ENCODE measurements at regions not wholly inside any gene's neighbourhood (a gene's known extent, or its start where the extent isn't known, plus 50 kb on each side); places are given as distances from the start of the nearest gene placed in this dataset.

DNA sequence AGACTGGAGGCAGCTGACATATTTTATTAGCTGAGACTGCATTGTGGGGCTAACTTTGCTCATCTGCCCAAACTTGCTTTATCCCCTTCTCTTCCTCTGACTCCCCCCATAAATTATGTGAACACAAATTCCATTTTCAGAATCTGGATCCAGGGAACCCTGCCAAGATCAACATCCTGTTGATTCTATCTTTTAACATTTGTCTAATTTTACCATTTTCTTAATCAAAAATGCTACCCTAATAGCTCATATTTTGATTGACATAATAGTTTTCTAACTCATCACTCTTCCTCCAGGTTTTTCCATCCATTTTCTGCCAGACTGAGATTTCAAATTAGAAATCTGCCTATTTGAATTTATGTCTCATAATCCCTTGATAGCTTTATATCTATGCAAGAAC, 184.7 kb upstream of the PRSS16 start:
- Mint-ChIP-seq H3K4me1 (ENCODE audit: low read depth) (peaks cover 21% of the 10 kb centered on the region), H3K36me3 (ENCODE audit: insufficient read depth) (no peaks in the 10 kb centered on the region), H3K9me3 (ENCODE audit: low read depth) (peaks cover 2% of the 10 kb centered on the region), H3K4me3 (ENCODE audit: low read depth) (no peak overlapping the region), H3K27ac (no peak overlapping the region), H3K27me3 (no peaks in the 10 kb centered on the region)
- TF ChIP-seq, protein P1, sequence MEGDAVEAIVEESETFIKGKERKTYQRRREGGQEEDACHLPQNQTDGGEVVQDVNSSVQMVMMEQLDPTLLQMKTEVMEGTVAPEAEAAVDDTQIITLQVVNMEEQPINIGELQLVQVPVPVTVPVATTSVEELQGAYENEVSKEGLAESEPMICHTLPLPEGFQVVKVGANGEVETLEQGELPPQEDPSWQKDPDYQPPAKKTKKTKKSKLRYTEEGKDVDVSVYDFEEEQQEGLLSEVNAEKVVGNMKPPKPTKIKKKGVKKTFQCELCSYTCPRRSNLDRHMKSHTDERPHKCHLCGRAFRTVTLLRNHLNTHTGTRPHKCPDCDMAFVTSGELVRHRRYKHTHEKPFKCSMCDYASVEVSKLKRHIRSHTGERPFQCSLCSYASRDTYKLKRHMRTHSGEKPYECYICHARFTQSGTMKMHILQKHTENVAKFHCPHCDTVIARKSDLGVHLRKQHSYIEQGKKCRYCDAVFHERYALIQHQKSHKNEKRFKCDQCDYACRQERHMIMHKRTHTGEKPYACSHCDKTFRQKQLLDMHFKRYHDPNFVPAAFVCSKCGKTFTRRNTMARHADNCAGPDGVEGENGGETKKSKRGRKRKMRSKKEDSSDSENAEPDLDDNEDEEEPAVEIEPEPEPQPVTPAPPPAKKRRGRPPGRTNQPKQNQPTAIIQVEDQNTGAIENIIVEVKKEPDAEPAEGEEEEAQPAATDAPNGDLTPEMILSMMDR (IDR thresholded peaks at IDR 0.05; ENCODE audit: unreplicated experiment) = no peak
- no peak for DNase-seq (ENCODE audit: low spot score, unreplicated experiment)

DNA sequence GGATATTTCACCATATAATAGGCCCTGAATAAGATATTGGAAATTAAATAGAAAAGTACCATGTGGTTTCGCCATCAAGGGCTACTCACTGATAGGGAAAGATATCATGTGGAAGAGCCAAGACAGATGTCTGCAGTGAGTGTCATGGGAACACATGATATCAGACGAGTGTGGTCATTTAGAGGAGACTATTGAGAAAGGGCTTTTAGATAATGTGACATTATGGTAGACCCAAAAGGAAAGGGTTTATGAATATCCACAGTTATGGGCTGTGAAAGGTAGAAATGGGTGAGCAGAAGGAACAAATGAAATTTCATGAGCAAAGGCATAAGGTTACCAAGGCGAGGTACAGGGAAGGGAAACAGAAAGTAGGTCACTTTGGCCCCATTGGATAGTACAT, 182.3 kb upstream of the PRSS16 start:
- Mint-ChIP-seq H3K27me3 (no peaks in the 10 kb centered on the region), H3K36me3 (ENCODE audit: insufficient read depth) (no peaks in the 10 kb centered on the region), H3K27ac (no peak overlapping the region), H3K9me3 (ENCODE audit: low read depth) (peaks cover 2% of the 10 kb centered on the region), H3K4me1 (ENCODE audit: low read depth) (peaks cover 23% of the 10 kb centered on the region), H3K4me3 (ENCODE audit: low read depth) (no peak overlapping the region)
- TF ChIP-seq, protein P1 (IDR thresholded peaks at IDR 0.05; ENCODE audit: unreplicated experiment) = no peak
- no peak for DNase-seq (ENCODE audit: low spot score, unreplicated experiment)

DNA sequence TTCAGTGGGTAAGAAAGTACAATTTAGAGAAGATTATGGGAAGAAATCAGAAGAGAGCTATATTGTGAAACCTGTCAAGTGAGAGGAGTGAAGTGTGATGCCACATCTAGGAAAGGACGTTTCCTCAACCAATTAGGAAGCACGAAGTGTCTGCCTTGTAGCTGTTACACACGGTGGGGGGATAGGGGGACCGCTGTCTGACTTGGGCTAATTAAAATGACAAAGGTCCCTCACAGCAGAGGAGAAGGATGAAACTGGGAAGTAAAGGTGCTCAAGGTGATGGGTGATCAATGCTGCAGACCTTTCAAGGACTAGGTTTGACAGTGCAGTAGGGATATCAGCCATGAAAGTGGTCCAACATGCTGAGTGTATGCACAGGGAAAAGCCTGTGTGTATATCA, 181.1 kb upstream of the PRSS16 start:
- Mint-ChIP-seq H3K4me1 (ENCODE audit: low read depth) (peaks cover 20% of the 10 kb centered on the region), H3K9me3 (ENCODE audit: low read depth) (peaks cover 2% of the 10 kb centered on the region), H3K27me3 (no peaks in the 10 kb centered on the region), H3K36me3 (ENCODE audit: insufficient read depth) (no peaks in the 10 kb centered on the region), H3K4me3 (ENCODE audit: low read depth) (no peak overlapping the region), H3K27ac (no peak overlapping the region)
- TF ChIP-seq, protein P1 (IDR thresholded peaks at IDR 0.05; ENCODE audit: unreplicated experiment) = no peak
- DNase-seq (ENCODE audit: low spot score, unreplicated experiment) = no peak

DNA sequence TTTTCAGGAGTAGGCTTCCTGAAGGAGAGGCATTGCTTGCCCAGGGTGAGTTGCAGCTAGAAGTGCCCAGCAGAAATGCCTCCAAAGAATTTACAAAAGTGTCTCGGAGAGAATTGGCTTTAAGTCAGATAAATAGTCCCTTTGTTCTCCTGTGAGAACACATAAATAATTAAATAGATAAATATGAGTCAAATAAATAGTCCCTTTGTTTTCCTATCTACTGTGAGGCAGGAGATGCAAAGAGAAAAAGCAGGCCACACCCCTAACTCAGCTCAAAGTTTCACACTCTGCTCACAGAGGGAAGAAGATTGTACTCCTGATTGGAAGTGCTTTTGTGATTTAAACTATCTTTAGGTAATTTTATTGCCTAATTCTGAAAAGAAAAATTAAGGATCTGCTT, 180.7 kb upstream of the PRSS16 start:
- TF ChIP-seq, protein P1 (IDR thresholded peaks at IDR 0.05; ENCODE audit: unreplicated experiment) = no peak
- no peak for DNase-seq (ENCODE audit: low spot score, unreplicated experiment)
- no peak overlapping the region for H3K4me3 Mint-ChIP-seq (ENCODE audit: low read depth)
- H3K4me1 Mint-ChIP-seq (ENCODE audit: low read depth) = peaks cover 20% of the 10 kb centered on the region
- H3K36me3 Mint-ChIP-seq (ENCODE audit: insufficient read depth) = no peaks in the 10 kb centered on the region
- no peak overlapping the region for H3K27ac Mint-ChIP-seq
- H3K27me3 Mint-ChIP-seq = no peaks in the 10 kb centered on the region
- H3K9me3 Mint-ChIP-seq (ENCODE audit: low read depth) = peaks cover 2% of the 10 kb centered on the region

DNA sequence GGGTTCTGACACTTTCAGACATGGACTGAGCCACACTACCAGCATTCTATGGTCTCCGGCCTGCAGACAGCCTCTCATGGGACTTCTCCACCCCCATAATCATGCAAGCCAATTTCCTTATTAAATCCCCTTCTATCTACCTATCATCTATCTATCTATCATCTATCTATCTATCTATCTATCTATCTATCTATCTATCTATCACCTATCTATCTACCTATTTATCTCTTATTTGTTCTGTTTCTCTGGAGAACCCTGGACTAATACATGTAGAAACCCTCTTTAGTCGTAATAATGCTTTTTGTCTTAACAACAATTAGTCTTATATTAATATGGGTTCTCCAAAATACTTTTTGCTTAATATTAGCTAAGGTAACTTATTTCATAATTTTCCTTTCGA, 174.1 kb upstream of the PRSS16 start:
- no peak for DNase-seq (ENCODE audit: low spot score, unreplicated experiment)
- Mint-ChIP-seq H3K27me3 (no peaks in the 10 kb centered on the region), H3K27ac (no peak overlapping the region), H3K36me3 (ENCODE audit: insufficient read depth) (no peaks in the 10 kb centered on the region), H3K4me1 (ENCODE audit: low read depth) (peaks cover 5% of the 10 kb centered on the region), H3K4me3 (ENCODE audit: low read depth) (no peak overlapping the region), H3K9me3 (ENCODE audit: low read depth) (no peaks in the 10 kb centered on the region)
- TF ChIP-seq, protein P1 (IDR thresholded peaks at IDR 0.05; ENCODE audit: unreplicated experiment) = no peak

Data from progenitor cell of endocrine pancreas (in vitro differentiated cells).